IMR-90 (cell line): ENCODE measurements at regions not wholly inside any gene's neighbourhood (a gene's known extent, or its start where the extent isn't known, plus 50 kb on each side); places are given as distances from the start of the nearest gene placed in this dataset.

ENCODE experiments used
- ATAC-seq: fragments of 200-7000 bp; cut with Tn5 transposase; 2 replicates; pipeline ENCODE4 v1.9.1; 2020; ENCODE audit warnings: low read depth, mild to moderate bottlenecking, moderate library complexity
- BruUV-seq: library from RNA; stranded (reverse); fragments of 400-500 nt; replicated peaks from 2 replicates; lab custom pipeline; 2021; lab: Mats Ljungman, UMichigan
- CTCF ChIA-PET: fragments of 300-600 bp; formaldehyde crosslinking; extraction: SDS; loops from one replicate; lab custom pipeline; 2021; ENCODE audit warnings: antibody characterized with exemption; lab: Yijun Ruan, JAX
- POLR2A ChIA-PET: fragments of 300-600 bp; sonication (Branson Sonifier 250); formaldehyde crosslinking; loops from one replicate; lab custom pipeline; 2022; ENCODE audit warnings: antibody characterized with exemption; ENCODE audit not compliant: unreplicated experiment; lab: Charles Lee
- DNase-seq: peaks from one replicate; pipeline ENCODE4 v3.0.0; 2013
- H2AFZ ChIP-seq: replicated peaks from 2 replicates; pipeline ENCODE3; 2013; ENCODE audit warnings: low read length, mild to moderate bottlenecking; ENCODE audit not compliant: poor library complexity
- H2AK5ac ChIP-seq: 2 replicates; pipeline ENCODE4 v1.6.1; 2013; ENCODE audit warnings: low read depth, low read length, inconsistent platforms
- H2AK9ac ChIP-seq: replicated peaks from 2 replicates; pipeline ENCODE3; 2013; ENCODE audit warnings: mild to moderate bottlenecking, low read depth, low read length, moderate library complexity; ENCODE audit not compliant: poor library complexity
- H2BK120ac ChIP-seq: 2 replicates; pipeline ENCODE4 v1.6.1; 2013; ENCODE audit warnings: low read depth, low read length, inconsistent platforms
- H2BK15ac ChIP-seq: 3 replicates; pipeline ENCODE4 v1.6.1; 2013; ENCODE audit warnings: low read depth, low read length, inconsistent platforms
- H2BK20ac ChIP-seq: 2 replicates; pipeline ENCODE4 v1.6.1; 2013; ENCODE audit warnings: low read depth, mild to moderate bottlenecking, inconsistent platforms, low read length, moderate library complexity
- H2BK5ac ChIP-seq: 2 replicates; pipeline ENCODE4 v1.6.1; 2013; ENCODE audit warnings: mild to moderate bottlenecking, low read depth, low read length, inconsistent platforms; ENCODE audit not compliant: poor library complexity, severe bottlenecking
- H3K14ac ChIP-seq: replicated peaks from 2 replicates; pipeline ENCODE4 v1.6.1; 2013; ENCODE audit warnings: low read depth, low read length, inconsistent platforms
- H3K18ac ChIP-seq: 2 replicates; pipeline ENCODE4 v1.6.1; 2013; ENCODE audit warnings: low read depth, low read length, control low read depth
- H3K23ac ChIP-seq: 2 replicates; pipeline ENCODE4 v1.6.1; 2013; ENCODE audit warnings: low read depth, low read length, inconsistent platforms
- H3K27ac ChIP-seq: 2 replicates; pipeline ENCODE4 v1.5.1; 2013; ENCODE audit warnings: mild to moderate bottlenecking, control low read depth, low read length; ENCODE audit not compliant: insufficient read depth
- H3K27me3 ChIP-seq: 2 replicates; pipeline ENCODE4 v1.6.1; 2013; ENCODE audit warnings: low read length; ENCODE audit not compliant: control insufficient read depth, insufficient read depth
- H3K36me3 ChIP-seq: 2 replicates; pipeline ENCODE4 v1.6.1; 2013; ENCODE audit warnings: low read length, mixed read lengths; ENCODE audit not compliant: control insufficient read depth, insufficient read depth
- H3K4ac ChIP-seq: 2 replicates; pipeline ENCODE4 v1.6.1; 2013; ENCODE audit warnings: low read depth, low read length, inconsistent platforms
- H3K4me1 ChIP-seq: 2 replicates; pipeline ENCODE4 v1.6.1; 2013; ENCODE audit warnings: low read length, mixed read lengths; ENCODE audit not compliant: control insufficient read depth, insufficient read depth
- H3K4me2 ChIP-seq: 2 replicates; pipeline ENCODE4 v1.6.1; 2013; ENCODE audit warnings: low read depth, mild to moderate bottlenecking, control low read depth, low read length, moderate library complexity
- H3K4me3 ChIP-seq: 2 replicates; pipeline ENCODE4 v1.5.1; 2013; ENCODE audit warnings: low read depth, mild to moderate bottlenecking, control low read depth, low read length, moderate library complexity; ENCODE audit not compliant: insufficient read depth
- H3K56ac ChIP-seq: 2 replicates; pipeline ENCODE4 v1.6.1; 2013; ENCODE audit warnings: low read length, inconsistent platforms; ENCODE audit not compliant: insufficient read depth; ENCODE audit errors: extremely low read depth
- H3K79me1 ChIP-seq, 2 experiments: 2 replicates each; pipeline ENCODE4 v1.6.1; 2013; ENCODE audit warnings: low read length in 2 of 2, inconsistent platforms in 1 of 2, low read depth in 1 of 2
- H3K9ac ChIP-seq: 2 replicates; pipeline ENCODE4 v1.6.1; 2013; ENCODE audit warnings: low read depth, low read length, control low read depth
- H3K9me1 ChIP-seq: 2 replicates; pipeline ENCODE4 v1.6.1; 2013; ENCODE audit warnings: low read length, inconsistent platforms; ENCODE audit not compliant: insufficient read depth
- H3K9me3 ChIP-seq: 2 replicates; pipeline ENCODE4 v1.6.1; 2013; ENCODE audit warnings: low read length; ENCODE audit not compliant: control insufficient read depth, insufficient read depth
- H4K20me1 ChIP-seq: 2 replicates; pipeline ENCODE4 v1.6.1; 2013; ENCODE audit warnings: low read length, inconsistent platforms; ENCODE audit not compliant: insufficient read depth
- H4K5ac ChIP-seq: 2 replicates; pipeline ENCODE4 v1.6.1; 2013; ENCODE audit warnings: mild to moderate bottlenecking, low read depth, low read length, control low read depth
- H4K8ac ChIP-seq, 2 experiments: 2 replicates each; pipeline ENCODE4 v1.6.1; 2013; ENCODE audit warnings: low read depth in 2 of 2, low read length in 2 of 2, control low read depth in 1 of 2, inconsistent platforms in 1 of 2
- H4K91ac ChIP-seq: 2 replicates; pipeline ENCODE4 v1.6.1; 2013; ENCODE audit warnings: low read depth, low read length, inconsistent platforms; ENCODE audit not compliant: insufficient read depth
- BHLHE40 ChIP-seq: fragments of 150-350 bp; IDR thresholded peaks from 2 replicates; pipeline ENCODE4 v1.6.1; 2016; ENCODE audit warnings: mild to moderate bottlenecking, low read depth, low read length
- CTCF ChIP-seq: conservative IDR thresholded peaks from 2 replicates; pipeline ENCODE4 v1.5.1; 2012; ENCODE audit warnings: mild to moderate bottlenecking, low read depth, low read length, improper control_type of control experiment
- ELK1 ChIP-seq: fragments of 150-350 bp; IDR thresholded peaks from 2 replicates; pipeline ENCODE4 v1.6.1; 2016; ENCODE audit warnings: low read depth, mild to moderate bottlenecking, low read length, moderate library complexity, borderline replicate concordance
- FOS ChIP-seq: fragments of 150-350 bp; IDR thresholded peaks from 2 replicates; pipeline ENCODE4 v1.6.1; 2016; ENCODE audit warnings: low read depth, low read length
- MAFK ChIP-seq: IDR thresholded peaks from 2 replicates; pipeline ENCODE4 v1.6.1; 2012; ENCODE audit warnings: low read depth, low read length, improper control_type of control experiment
- MAZ ChIP-seq: IDR thresholded peaks from 2 replicates; pipeline ENCODE4 v1.6.1; 2012; ENCODE audit warnings: low read depth, mild to moderate bottlenecking, low read length, improper control_type of control experiment, moderate library complexity, borderline replicate concordance
- NFE2L2 ChIP-seq: fragments of 150-350 bp; IDR thresholded peaks from 2 replicates; pipeline ENCODE4 v1.6.1; 2016; ENCODE audit warnings: low read depth, mild to moderate bottlenecking, low read length
- POLR2A ChIP-seq: IDR thresholded peaks from 2 replicates; pipeline ENCODE4 v1.6.1; 2012; ENCODE audit warnings: mild to moderate bottlenecking, low read depth, low read length
- RAD21 ChIP-seq: IDR thresholded peaks from 2 replicates; pipeline ENCODE4 v1.6.1; 2012; ENCODE audit warnings: low read length, improper control_type of control experiment
- RCOR1 ChIP-seq: IDR thresholded peaks from 2 replicates; pipeline ENCODE4 v1.6.1; 2012; ENCODE audit warnings: mild to moderate bottlenecking, low read length, improper control_type of control experiment; ENCODE audit not compliant: insufficient replicate concordance
- SMC3 ChIP-seq: fragments of 150-350 bp; IDR thresholded peaks from 2 replicates; pipeline ENCODE4 v1.6.1; 2016; ENCODE audit warnings: low read depth, mild to moderate bottlenecking, antibody characterized with exemption, low read length, moderate library complexity
- USF2 ChIP-seq: fragments of 150-350 bp; IDR thresholded peaks from 2 replicates; pipeline ENCODE4 v1.6.1; 2017; ENCODE audit warnings: mild to moderate bottlenecking, antibody characterized with exemption, low read length, low read depth
- WGBS, 2 experiments: methylation state at CpG; one replicate each; pipeline versions ENCODE4 v1.1.5 to v1.1.7; 2013; ENCODE audit warnings: missing lambda C conversion rate in 2 of 2; ENCODE audit not compliant: insufficient read length in 1 of 2; ENCODE audit errors: extremely low coverage in 2 of 2; 5-methylcytosine and 5-hydroxymethylcytosine counted together
- dilution Hi-C: fragments of 300-500 bp; cut with HindIII; formaldehyde crosslinking; loops from one replicate; pipeline ENCODE4 v1.14.3; 2018; ENCODE audit warnings: low sequenced_read_pairs; ENCODE audit not compliant: unreplicated experiment
- in situ Hi-C: fragments of 300-500 bp; cut with MboI; formaldehyde crosslinking; loops from 3 replicates; pipeline ENCODE4 v1.14.3; 2019; ENCODE audit warnings: low sequenced_read_pairs, inconsistent platforms, mixed read lengths
- intact Hi-C: fragments of 100-400 bp; cut with micrococcal nuclease; formaldehyde crosslinking; loops from 2 replicates; pipeline ENCODE4 v1.10.0; 2022

GRCh38 chr13:31069808-31070534, 91.7 kb downstream of the HSPH1 start:
- BruUV-seq: no TSS peak
- Histone ChIP-seq H3K4ac (no peak overlapping the region), H3K9me3 (no peaks in the 10 kb centered on the region), H3K4me2 (no peak overlapping the region), H3K56ac (no peak overlapping the region), H2AFZ (no peak overlapping the region), H2BK120ac (no peak overlapping the region), H3K14ac (no peak overlapping the region), H4K91ac (no peak overlapping the region), H3K27me3 (no peaks in the 10 kb centered on the region), H2BK15ac (no peak overlapping the region), H3K36me3 (no peaks in the 10 kb centered on the region), H4K20me1 (no peaks in the 10 kb centered on the region), H3K79me1 (no peaks in the 10 kb centered on the region), H2BK20ac (no peak overlapping the region), H4K8ac (no peak overlapping the region), H3K4me3 (no peak overlapping the region), H2BK5ac (no peak overlapping the region), H3K23ac (no peak overlapping the region), H2AK5ac (no peak overlapping the region), H3K9me1 (no peaks in the 10 kb centered on the region), H3K9ac (no peak overlapping the region), H3K18ac (no peak overlapping the region), H4K5ac (no peak overlapping the region), H2AK9ac (no peak overlapping the region), H3K4me1 (no peaks in the 10 kb centered on the region; the same call in 1 of the 2 replicates), H3K27ac (no peak overlapping the region)
- ATAC-seq (no peak), DNase-seq (no peak)
- in situ Hi-C loops: no loop called here
- ChIA-PET CTCF (interaction anchor here (1.1 kb wide), 1 partner anchor 10 kb away, joined by 3 read pairs; no protein-coding TSS in a partner anchor), POLR2A (no interaction called here)
- 83% methylated on average over 2 of the region's 4 CpGs; no CpG with 5 or more reads in 1 of the 2 experiments for WGBS, 2 experiments
- dilution Hi-C loops: no loop called here
- TF ChIP-seq SMC3: no peak
- no peak for TF ChIP-seq NFE2L2
- no peak for TF ChIP-seq MAZ
- TF ChIP-seq CTCF: no peak
- no peak for TF ChIP-seq BHLHE40
- TF ChIP-seq POLR2A: no peak
- no peak for TF ChIP-seq MAFK
- no peak for TF ChIP-seq RCOR1
- no peak for TF ChIP-seq FOS
- TF ChIP-seq RAD21: no peak
- TF ChIP-seq ELK1: no peak
- no peak for TF ChIP-seq USF2
- intact Hi-C loops: loop anchor here (5.0 kb wide), 1 partner anchor 77 kb away; no protein-coding TSS in a partner anchor
